Activated CD8-positive, alpha-beta T cell treated with anti-CD3 and anti-CD28 coated beads for 36 hours (primary cell): ENCODE measurements at regions not wholly inside any gene's neighbourhood (a gene's known extent, or its start where the extent isn't known, plus 50 kb on each side); places are given as distances from the start of the nearest gene placed in this dataset.
"Not testable (repeated sequence)": the region's sequence is repeated elsewhere in the genome, so short reads cannot be mapped to it uniquely, and the experiment has no call there.

Experiments
- ATAC-seq: fragments of 200-7000 bp; cut with Tn5 transposase; one replicate; pipeline ENCODE4 v1.10.0; 2021; ENCODE audit warnings: mild to moderate bottlenecking, moderate library complexity
- CTCF ChIA-PET: fragments of 350-600 bp; sonication (Branson Sonifier 250); formaldehyde crosslinking; loops from one replicate; lab custom pipeline; 2021; ENCODE audit warnings: antibody characterized with exemption; lab: Charles Lee
- POLR2A ChIA-PET: fragments of 350-600 bp; sonication (Branson Sonifier 250); formaldehyde crosslinking; loops from one replicate; lab custom pipeline; 2021; ENCODE audit warnings: antibody characterized with exemption; lab: Charles Lee
- DNase-seq: peaks from one replicate; pipeline ENCODE4 v3.0.0-alpha.2; 2020
- H3K27ac Mint-ChIP-seq: one replicate; pipeline ENCODE4 v1.8.0; 2021; ENCODE audit warnings: mild to moderate bottlenecking, mixed read lengths
- H3K27me3 Mint-ChIP-seq: one replicate; pipeline ENCODE4 v1.8.0; 2021; ENCODE audit warnings: mixed read lengths
- H3K36me3 Mint-ChIP-seq: one replicate; pipeline ENCODE4 v1.8.0; 2021; ENCODE audit warnings: low read depth, mixed read lengths
- H3K4me1 Mint-ChIP-seq: one replicate; pipeline ENCODE4 v1.8.0; 2021; ENCODE audit warnings: low read depth, mixed read lengths
- H3K4me3 Mint-ChIP-seq: one replicate; pipeline ENCODE4 v1.8.0; 2021; ENCODE audit warnings: mild to moderate bottlenecking, moderate library complexity, mixed read lengths
- H3K9me3 Mint-ChIP-seq: one replicate; pipeline ENCODE4 v1.8.0; 2021; ENCODE audit warnings: mixed read lengths
- intact Hi-C: fragments of 100-400 bp; cut with micrococcal nuclease; formaldehyde crosslinking; loops from one replicate; pipeline ENCODE4 v1.10.0; 2022
- TF ChIP-seq, protein P1 (sequence below): fragments of 200-600 bp; IDR thresholded peaks from one replicate; pipeline ENCODE4 v1.8.0; 2022; ENCODE audit warnings: antibody characterized with exemption, mild to moderate bottlenecking

DNA sequence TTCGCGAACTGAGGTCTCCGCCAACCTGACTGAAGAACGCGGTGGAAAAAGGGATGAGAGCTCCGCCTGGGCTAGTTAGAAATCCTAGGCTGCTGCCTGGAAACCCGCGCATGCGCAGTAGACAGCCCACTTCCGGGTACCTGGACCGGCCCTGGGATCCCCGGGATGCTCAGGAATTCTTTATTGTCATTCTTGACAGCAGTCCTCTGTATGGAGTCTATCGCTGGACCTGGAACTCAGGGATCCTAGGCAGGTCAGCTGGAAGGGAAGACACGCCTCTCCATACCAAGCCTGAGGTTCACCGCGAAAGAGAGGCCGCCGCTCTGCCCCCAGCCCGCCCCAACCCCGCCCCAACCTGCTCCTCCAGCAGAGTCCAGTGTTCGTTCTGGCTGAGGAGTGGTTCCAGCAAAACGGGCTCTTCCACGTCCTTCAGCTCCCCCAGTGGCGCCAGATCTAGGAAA is 1379.2 kb upstream of the DEFB115 start:
- ATAC-seq (no peak), DNase-seq (no peak)
- ChIA-PET POLR2A (no interaction called here), CTCF (no interaction called here)
- peaks cover 15% of the 10 kb centered on the region for H3K36me3 Mint-ChIP-seq
- H3K4me1 Mint-ChIP-seq = no peaks in the 10 kb centered on the region
- H3K27me3 Mint-ChIP-seq = no peaks in the 10 kb centered on the region
- intact Hi-C loops = loop anchor here (10.0 kb wide), 1 partner anchor 754 kb away; no protein-coding TSS in a partner anchor
- H3K27ac Mint-ChIP-seq = no peak overlapping the region
- H3K4me3 Mint-ChIP-seq = peak overlapping the region; percentile 39
- TF ChIP-seq, protein P1, sequence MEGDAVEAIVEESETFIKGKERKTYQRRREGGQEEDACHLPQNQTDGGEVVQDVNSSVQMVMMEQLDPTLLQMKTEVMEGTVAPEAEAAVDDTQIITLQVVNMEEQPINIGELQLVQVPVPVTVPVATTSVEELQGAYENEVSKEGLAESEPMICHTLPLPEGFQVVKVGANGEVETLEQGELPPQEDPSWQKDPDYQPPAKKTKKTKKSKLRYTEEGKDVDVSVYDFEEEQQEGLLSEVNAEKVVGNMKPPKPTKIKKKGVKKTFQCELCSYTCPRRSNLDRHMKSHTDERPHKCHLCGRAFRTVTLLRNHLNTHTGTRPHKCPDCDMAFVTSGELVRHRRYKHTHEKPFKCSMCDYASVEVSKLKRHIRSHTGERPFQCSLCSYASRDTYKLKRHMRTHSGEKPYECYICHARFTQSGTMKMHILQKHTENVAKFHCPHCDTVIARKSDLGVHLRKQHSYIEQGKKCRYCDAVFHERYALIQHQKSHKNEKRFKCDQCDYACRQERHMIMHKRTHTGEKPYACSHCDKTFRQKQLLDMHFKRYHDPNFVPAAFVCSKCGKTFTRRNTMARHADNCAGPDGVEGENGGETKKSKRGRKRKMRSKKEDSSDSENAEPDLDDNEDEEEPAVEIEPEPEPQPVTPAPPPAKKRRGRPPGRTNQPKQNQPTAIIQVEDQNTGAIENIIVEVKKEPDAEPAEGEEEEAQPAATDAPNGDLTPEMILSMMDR = no peak
- peaks cover 31% of the 10 kb centered on the region for H3K9me3 Mint-ChIP-seq

DNA sequence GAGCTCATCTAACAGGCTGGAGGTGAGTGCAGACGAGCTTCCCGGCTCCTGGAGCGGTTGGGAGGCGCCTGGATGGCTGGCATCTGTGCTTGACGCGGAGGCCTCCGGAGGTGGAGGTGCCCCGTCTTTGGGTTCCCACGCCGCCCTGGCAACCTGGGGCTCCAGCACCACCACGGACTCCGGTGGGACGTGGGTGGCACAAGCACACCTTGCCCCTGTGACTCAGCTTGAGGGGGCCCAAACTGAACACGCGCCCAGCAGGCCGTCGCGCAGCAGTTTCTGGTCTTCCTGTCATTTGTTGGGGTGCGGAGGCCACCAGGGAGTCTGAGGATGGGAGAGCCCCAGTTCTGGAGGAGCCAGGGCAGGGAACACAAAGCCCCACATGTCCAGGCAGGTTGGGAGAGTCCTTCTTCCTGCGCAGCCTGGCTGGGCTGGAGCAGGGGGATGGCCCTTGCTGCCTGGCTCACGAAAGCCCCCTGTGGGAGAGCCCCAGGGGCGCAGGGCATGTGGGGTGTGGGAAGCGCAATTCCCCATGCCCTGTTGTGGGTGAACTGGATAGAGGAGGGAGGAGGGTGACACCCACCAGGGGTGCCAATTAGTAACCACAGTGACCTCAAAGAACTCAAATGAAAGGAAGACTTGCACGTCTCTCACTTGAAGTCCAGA is 1378.6 kb upstream of the DEFB115 start:
- Mint-ChIP-seq H3K4me3 (peak overlapping the region; percentile 39), H3K36me3 (peaks cover 15% of the 10 kb centered on the region)
- peak; percentile 40 for DNase-seq

DNA sequence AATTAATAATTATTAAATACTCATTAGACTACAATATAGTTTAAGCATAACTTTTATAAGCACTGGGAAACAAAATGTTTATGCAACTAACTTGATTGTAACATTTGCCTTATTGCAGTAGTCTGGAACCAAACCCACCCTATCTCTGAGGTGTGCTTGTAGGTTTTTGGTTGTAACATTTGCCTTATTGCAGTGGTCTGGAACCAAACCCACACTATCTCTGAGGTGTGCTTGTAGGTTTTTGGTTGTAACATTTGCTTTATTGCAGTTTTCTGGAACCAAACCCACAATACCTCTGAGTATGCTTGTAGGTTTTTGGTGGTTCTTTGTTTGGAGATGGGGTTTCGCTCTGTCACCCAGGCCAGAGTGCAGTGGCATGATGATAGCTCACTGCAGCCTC is 1376.4 kb upstream of the DEFB115 start:
- H3K9me3 Mint-ChIP-seq = peaks cover 33% of the 10 kb centered on the region
- intact Hi-C loops = not testable (repeated sequence)

More for the DNA sequence above, 1378.6 kb upstream of the DEFB115 start:
- peaks cover 33% of the 10 kb centered on the region for H3K9me3 Mint-ChIP-seq
- H3K27me3 Mint-ChIP-seq = no peaks in the 10 kb centered on the region
- ChIA-PET CTCF (no interaction called here), POLR2A (no interaction called here)
- peak; percentile 37 for ATAC-seq
- H3K4me1 Mint-ChIP-seq = no peaks in the 10 kb centered on the region
- TF ChIP-seq, protein P1 = no peak
- intact Hi-C loops = loop anchor here (10.0 kb wide), 1 partner anchor 754 kb away; no protein-coding TSS in a partner anchor
- no peak overlapping the region for H3K27ac Mint-ChIP-seq

DNA sequence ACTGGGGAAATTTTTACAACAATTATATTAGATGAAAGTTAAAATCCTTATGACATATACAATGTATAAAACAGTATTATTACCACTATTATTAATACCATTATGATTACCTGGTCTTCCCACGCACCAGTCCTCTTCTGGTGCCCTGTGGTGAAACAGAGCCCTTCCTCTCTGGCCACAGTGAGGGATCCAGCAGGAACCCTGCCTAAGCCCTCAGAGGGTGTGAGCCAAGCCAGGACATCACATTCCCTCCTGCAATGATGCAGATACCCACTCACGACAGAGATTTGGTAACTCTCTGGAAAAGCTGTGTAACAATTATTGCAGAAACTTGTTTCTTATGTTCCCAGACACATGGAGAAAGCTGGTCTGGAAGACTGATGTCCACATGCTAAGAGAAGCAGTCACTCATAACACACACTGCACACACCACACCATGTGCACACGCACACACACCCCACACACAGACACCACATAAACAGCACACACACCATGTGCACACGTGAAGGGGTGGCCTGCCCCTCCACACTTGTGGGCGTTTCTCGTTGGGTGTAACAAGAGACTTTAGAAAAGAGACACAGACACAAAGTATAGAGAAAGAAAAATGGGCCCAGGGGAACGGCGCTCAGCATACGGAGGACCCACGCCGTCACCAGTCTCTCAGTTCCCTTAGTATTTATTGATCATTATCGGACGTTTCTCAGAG is 1373.8 kb upstream of the DEFB115 start:
- H3K27ac Mint-ChIP-seq, DNase-seq, H3K36me3 Mint-ChIP-seq, H3K4me3 Mint-ChIP-seq, POLR2A ChIA-PET, CTCF ChIA-PET, ATAC-seq, H3K27me3 Mint-ChIP-seq, H3K4me1 Mint-ChIP-seq, intact Hi-C loops: not testable (repeated sequence)
- H3K9me3 Mint-ChIP-seq = peaks cover 37% of the 10 kb centered on the region

More for the DNA sequence above, 1376.4 kb upstream of the DEFB115 start:
- ATAC-seq, H3K27ac Mint-ChIP-seq, H3K27me3 Mint-ChIP-seq, DNase-seq, POLR2A ChIA-PET, H3K4me3 Mint-ChIP-seq, CTCF ChIA-PET, H3K4me1 Mint-ChIP-seq: not testable (repeated sequence)
- H3K36me3 Mint-ChIP-seq = peaks cover 18% of the 10 kb centered on the region

DNA sequence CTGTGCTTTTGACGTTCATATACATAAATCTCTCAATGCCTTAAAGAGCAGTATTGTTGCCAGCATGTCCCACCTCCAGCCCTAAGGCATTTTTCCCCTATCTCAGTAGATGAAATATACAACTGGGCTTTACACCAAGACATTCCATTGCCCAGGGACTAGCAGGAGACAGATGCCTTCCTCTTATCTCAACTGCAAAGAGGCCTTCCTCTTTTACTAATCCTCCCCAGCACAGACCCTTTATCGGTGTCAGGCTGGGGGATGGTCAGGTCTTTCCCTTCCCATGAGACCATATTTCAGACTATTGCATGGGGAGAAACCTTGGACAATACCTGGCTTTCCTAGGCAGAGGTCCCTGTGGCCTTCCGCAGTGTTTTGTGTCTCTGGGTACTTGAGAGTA is 1373.1 kb upstream of the DEFB115 start:
- H3K4me3 Mint-ChIP-seq, DNase-seq, H3K36me3 Mint-ChIP-seq, ATAC-seq, intact Hi-C loops, H3K27me3 Mint-ChIP-seq, CTCF ChIA-PET, H3K4me1 Mint-ChIP-seq, H3K27ac Mint-ChIP-seq, POLR2A ChIA-PET: not testable (repeated sequence)
- H3K9me3 Mint-ChIP-seq = peaks cover 34% of the 10 kb centered on the region

DNA sequence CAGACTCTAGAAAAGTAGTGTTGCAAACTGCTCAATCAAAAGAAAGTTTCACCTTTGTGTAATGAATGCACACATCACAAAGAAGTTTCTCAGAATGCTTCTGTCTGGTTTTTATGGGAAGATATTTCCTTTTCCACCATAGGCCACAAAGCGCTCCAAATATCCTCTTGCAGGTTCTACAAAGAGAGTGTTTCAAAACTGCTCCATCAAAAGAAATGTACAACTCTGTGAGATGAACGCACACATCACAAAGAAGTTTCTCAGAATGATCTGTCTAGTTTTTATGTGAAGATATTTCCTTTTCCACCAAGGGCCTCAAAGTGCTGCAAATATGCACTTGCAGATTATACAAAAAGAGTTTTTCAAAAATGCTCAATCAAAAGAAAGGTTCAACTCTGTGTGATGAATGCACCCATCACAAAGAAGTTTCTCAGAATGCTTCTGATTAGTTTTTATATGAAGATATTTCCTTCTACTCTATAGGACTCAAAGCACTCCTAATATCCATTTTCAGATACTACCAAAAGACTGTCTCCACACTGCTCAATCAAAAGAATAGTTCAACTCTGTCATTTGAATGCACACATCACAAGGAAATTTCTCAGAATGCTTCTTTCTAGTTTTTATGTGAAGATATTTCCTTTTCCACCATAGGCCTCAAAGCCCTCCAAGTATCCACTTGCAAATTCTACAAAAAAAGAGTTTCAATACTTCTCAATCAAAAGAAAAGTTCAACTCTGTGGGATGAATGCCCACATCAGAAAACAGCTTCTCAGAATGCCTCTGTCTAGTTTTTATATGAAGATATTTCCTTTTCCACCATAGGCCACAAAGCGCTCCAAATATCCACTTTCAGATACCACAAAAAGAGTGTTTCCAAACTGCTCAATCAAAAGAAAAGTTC is 1371.9 kb upstream of the DEFB115 start:
- H3K4me1 Mint-ChIP-seq = not testable (repeated sequence)
- CTCF ChIA-PET = interaction anchor here (0.8 kb wide), 1 partner anchor 622 kb away, joined by 3 read pairs; no protein-coding TSS in a partner anchor
- POLR2A ChIA-PET = interaction anchor here (1.5 kb wide), 1 partner anchor 622 kb away, joined by 6 read pairs; no protein-coding TSS in a partner anchor

DNA sequence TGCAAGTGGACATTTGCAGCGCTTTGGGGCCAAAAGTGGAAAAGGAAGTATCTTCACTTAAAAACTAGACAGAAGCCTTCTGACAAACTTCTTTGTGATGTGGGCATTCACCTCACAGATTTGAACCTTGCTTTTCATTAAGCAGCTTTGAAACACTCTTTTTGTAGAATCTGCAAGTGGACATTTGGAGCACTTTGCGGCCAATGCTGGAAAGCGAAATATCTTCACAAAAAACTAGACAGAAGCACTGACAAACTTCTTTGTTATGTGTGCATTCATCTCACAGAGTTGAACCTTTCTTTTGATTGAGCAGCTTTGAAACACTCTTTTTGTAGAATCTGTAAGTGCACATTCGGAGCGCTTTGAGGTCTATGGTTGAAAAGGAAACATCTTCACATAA is 1365.9 kb upstream of the DEFB115 start:
- peaks cover 14% of the 10 kb centered on the region for H3K9me3 Mint-ChIP-seq
- CTCF ChIA-PET, H3K27ac Mint-ChIP-seq, H3K4me3 Mint-ChIP-seq, H3K36me3 Mint-ChIP-seq, POLR2A ChIA-PET, H3K27me3 Mint-ChIP-seq, DNase-seq, H3K4me1 Mint-ChIP-seq, ATAC-seq, intact Hi-C loops: not testable (repeated sequence)

More for the DNA sequence above, 1371.9 kb upstream of the DEFB115 start:
- H3K36me3 Mint-ChIP-seq, intact Hi-C loops, H3K27ac Mint-ChIP-seq, H3K4me3 Mint-ChIP-seq, H3K27me3 Mint-ChIP-seq, ATAC-seq, DNase-seq: not testable (repeated sequence)
- H3K9me3 Mint-ChIP-seq = peaks cover 32% of the 10 kb centered on the region
